ENCODE measurements at regions not wholly inside any gene's neighbourhood (a gene's known extent, or its start where the extent isn't known, plus 50 kb on each side); places are given as distances from the start of the nearest gene placed in this dataset.
A peak's percentile ranks its signal among the peaks of the same experiment; 100 is the strongest.

DNA sequence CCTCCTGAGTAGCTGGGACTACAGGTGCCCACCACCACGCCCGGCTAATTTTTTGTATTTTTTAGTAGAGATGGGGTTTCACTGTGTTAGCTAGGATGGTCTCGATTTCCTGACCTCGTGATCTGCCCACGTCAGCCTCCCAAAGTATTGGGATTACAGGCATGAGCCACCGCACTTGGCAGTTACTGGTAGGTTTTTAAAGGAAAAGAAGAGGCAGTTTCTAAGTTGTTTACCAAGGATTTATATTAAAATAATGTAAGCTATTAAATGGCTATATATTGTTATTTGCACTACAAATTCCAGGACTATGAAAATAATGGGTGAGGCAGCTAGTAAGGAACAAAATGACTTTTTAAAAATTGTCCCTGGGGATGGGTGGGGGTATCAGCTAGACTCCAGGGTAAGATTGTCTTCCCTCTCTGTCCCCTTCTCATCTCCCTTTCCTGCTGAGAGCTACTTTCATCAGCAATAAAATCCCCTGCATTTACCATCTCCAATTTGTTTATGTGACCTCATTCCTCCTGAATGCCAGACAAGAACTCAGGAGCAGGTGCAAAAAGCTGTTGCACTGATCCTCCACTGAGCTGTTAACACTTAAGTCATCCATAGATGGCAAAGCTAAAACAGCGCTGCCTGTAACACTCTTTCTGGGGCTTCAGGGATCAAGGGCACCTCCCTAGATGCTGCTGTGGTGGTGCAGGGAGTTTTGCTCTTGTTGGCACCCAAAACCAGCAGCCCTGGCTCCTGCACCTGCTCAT, 165.2 kb downstream of the ZPLD1 start:
- no peak for DNase-seq (ENCODE audit: low read depth)

DNA sequence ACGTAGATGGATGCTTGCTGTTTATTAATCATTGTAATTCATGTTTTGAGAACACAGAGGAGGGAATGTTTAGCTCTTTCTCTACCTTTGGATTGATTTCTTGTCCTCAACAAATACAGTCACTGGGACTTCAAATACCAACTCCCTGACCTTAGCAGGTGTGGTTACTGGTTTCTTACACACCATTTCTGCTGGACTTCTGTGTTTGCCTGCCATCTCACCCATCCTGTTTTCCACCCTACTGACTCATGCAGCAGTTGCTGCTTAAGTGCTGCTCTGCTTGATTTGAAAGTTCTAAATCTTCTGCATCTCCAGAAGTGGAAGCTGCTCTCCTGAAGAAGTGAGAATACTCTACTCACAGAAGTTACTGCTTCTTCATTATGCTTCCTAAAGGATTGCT, 170.3 kb downstream of the ZPLD1 start:
- DNase-seq (ENCODE audit: low read depth) = no peak

GRCh38 chr3:102608875-102609274, 174.1 kb downstream of the ZPLD1 start:
- DNase-seq (ENCODE audit: low read depth) = no peak

DNA sequence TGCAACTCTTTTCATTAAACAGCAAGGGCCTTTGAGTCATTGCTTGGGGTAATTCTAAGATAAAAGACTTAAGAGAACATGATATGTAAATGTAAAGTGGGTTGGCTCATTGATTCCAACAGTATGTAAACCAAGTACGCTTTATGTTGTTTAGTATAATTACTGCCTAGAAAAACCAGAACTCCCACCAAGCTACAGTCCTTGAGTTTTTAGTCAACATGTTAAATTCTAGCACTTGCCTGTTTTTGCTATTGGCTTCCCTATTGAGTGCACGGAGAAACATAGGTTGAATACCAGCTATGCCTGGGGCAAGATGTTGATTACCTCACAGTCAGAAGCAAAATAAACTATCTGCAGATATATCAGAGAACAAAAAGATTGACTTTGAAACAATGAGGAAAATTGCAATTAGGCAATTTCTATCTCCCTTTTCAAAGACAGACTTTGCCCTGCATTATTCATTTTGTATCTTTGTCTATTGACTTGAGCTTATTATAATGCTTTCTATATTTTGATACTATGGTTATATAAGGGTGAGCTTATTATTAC, 179.3 kb downstream of the ZPLD1 start:
- no peak for DNase-seq (ENCODE audit: low read depth)

- no peak for DNase-seq (ENCODE audit: low read depth)
These were observed 179.8 kb downstream of the ZPLD1 start for GRCh38 chr3:102614585-102614984.

DNA sequence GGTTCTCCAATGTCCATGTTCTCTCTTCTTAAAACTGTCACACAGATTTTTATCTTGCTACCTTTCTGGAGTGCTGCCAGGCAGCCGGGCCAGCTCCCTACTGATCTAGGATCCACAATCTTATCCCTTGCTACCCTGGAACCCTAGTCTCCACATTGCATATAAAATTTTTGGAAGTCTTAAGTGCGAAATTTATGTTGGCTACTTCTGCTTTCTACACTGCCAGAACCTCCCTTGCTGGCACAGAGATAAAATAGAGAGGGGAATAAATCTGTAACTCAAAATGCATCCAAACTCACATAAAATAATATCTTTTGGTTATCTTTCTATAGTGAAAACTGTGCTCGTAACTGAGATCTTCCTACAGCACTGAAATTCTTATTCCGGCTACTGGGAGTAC, 182.6 kb downstream of the ZPLD1 start:
- DNase-seq (ENCODE audit: low read depth) = no peak

DNA sequence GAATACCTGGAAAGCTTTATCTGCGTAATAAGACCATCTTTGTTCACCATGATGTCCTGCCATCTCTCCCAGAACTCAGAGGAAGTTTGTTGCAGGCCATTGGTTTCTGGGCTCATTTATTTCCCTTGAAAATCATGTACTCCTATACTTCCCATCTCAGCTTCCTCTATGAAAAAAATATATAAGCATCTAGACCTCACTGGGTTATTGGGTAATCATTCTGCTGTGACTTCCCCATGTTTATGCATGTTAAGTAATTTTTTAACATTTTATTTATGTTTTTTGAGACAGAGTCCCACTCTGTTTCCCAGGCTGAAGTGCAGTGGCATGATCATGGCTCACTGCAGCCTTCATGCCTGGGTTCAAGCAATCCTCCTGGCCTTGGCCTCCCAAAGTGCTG, 184.5 kb downstream of the ZPLD1 start:
- no peak for DNase-seq (ENCODE audit: low read depth)

DNA sequence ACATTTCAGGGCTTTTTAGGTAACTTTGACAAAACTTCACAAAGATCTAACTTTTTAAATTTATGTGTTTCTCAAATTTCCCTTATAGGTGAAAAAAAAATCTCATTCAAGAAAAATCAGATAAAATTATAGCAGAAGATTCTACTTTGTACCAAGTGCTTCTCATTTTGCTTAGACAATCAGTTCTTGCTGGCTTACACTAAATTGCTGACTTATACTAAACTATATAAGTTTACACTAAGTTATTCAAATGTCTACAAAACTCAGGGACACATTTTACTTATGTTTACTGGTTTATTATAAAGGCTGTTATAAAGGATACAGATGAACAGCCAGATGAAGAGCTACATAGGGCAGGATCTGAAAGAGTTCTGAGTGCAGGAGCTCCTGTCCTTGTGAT, 195.1 kb downstream of the ZPLD1 start:
- DNase-seq (ENCODE audit: low read depth) = no peak

GRCh38 chr3:102630531-102630930, 195.7 kb downstream of the ZPLD1 start:
- no peak for DNase-seq (ENCODE audit: low read depth)

DNA sequence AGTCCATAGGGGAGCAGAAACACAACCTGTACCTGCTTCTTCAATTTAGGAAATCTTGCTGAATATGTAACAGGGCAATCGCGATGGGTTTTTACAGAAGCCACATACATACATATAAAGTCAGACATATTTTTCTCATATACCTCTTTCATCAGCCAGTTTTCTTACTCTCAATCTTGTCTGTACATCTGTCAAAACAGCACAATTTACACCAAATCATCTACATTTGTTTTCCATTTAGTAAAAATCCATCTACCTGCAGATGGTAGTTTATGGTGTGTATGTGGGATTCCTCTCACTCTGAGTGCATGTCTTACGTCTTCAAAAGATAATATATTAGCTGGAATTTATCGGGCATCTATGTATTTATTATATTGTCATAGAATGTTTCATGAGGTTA, 208.7 kb downstream of the ZPLD1 start:
- DNase-seq (ENCODE audit: low read depth) = no peak

- no peak for DNase-seq (ENCODE audit: low read depth)
These were observed 211.7 kb downstream of the ZPLD1 start for GRCh38 chr3:102646557-102646956.

DNA sequence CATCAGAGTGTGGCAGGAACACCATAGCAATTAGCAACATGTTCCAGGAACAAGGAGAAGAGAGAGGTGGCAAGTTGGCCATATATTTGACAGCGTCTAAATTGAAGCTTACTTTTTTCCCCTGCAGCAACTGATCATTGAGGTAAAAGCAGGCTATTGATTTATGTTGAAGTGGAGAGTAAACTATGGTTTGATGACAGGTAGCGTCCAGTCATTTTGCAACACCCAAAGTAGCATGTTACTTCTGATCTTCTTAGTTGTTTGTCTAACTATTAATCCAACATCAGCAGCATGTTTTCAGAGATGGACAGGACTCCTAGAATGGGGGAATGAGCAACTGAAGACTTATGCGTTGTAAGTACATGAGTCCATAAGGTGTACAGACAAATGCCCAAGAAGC, 225.8 kb downstream of the ZPLD1 start:
- no peak for DNase-seq (ENCODE audit: low read depth)

- DNase-seq (ENCODE audit: low read depth) = no peak
These were observed 227.1 kb downstream of the ZPLD1 start for GRCh38 chr3:102661707-102662497.

DNA sequence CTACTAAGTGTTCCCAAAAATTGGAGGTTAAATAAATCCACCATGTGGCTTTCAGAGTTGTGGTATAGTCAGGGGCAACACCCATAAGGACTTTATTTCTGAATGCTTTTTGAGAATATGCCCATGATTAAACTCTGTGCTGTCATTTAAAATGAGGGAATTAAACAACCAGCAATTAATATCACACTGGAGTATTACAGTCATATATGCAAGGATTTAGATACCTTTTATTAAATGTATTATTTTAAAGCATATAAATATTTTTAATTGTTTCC, 227.6 kb downstream of the ZPLD1 start:
- no peak for DNase-seq (ENCODE audit: low read depth)

DNA sequence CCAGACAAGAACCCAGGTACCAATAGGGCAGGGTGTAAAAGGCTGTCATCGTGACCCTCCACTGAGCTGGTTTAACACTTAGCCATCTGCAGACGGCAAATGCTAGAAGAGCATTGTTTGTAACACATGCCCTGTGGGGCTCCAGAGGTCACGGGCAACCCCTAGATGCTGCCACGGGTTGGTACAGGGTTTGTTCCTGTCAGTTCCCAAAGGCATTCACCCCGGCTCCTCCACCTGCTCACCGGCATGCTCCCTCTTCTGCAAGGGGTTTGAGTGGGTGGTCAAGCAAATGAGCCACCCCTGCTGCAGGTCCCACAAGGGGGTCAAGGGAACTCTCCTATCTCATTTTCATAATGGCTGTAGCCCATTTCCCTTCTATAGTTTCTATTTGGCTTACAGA, 229.3 kb downstream of the ZPLD1 start:
- DNase-seq (ENCODE audit: low read depth) = no peak

DNA sequence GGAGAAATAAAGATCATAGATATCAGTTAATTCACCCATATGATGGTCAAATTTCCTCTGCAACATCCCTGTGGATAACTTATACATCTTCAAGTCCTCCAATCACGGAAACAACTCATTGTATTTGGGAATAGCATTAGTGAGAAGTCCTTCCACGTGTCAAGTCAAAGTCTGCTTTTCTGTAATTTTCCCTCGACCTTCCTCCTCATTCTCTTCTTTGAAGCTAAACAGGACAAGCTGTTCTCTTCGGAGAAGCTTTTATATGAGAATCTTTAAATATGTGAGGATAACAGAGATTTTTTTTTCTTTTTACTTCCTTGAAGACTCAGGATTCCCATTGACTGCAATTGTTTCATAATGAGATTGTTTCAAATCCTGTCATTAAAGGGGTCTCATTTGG, 230.4 kb downstream of the ZPLD1 start:
- DNase-seq (ENCODE audit: low read depth) = no peak

- no peak for DNase-seq (ENCODE audit: low read depth)
These were observed 233.4 kb downstream of the ZPLD1 start for GRCh38 chr3:102668247-102668646.

DNA sequence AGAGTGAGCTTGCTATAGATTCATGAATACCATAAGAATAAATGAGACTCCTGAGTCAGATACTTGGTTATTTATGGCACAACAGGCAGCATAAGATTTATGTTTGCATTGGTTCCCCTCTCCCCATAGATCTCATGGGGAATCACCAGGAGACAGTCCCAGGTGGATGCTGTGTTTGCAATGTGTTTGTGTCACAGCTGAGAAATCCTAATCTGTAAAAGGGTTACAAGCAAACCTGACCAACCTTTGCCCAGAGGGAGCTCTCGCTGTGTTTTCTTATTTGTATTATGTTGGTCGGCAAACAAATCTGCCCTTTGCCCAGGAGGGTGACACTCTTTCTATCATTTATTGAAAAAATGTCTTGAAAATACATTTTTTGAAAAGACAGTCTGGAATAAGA, 236.2 kb downstream of the ZPLD1 start:
- DNase-seq (ENCODE audit: low read depth) = no peak

- no peak for DNase-seq (ENCODE audit: low read depth)
These were observed 237.5 kb downstream of the ZPLD1 start for GRCh38 chr3:102672305-102672704.

- peak; percentile 14 for DNase-seq (ENCODE audit: low read depth)
These were observed 238.7 kb downstream of the ZPLD1 start for GRCh38 chr3:102673271-102674115.

GRCh38 chr3:102674284-102674683, 239.5 kb downstream of the ZPLD1 start:
- DNase-seq (ENCODE audit: low read depth) = no peak

- DNase-seq (ENCODE audit: low read depth) = no peak
These were observed 241.6 kb downstream of the ZPLD1 start for GRCh38 chr3:102676424-102676823.
